Stimulated activated CD8-positive, alpha-beta memory T cell treated with anti-CD3 and anti-CD28 coated beads, Interleukin-15, amount 100 ng/mL, for 1 hour (primary cell): ENCODE measurements at regions not wholly inside any gene's neighbourhood (a gene's known extent, or its start where the extent isn't known, plus 50 kb on each side); places are given as distances from the start of the nearest gene placed in this dataset.
"Not testable (repeated sequence)": the region's sequence is repeated elsewhere in the genome, so short reads cannot be mapped to it uniquely, and the experiment has no call there.

Experiments
- DNase-seq: peaks from one replicate; pipeline ENCODE4 v3.0.0-alpha.2; 2020; ENCODE audit warnings: low read depth

- DNase-seq = no peak
Measured at GRCh38 chr10:28859791-28860190, 182.5 kb downstream of the BAMBI start.

DNA sequence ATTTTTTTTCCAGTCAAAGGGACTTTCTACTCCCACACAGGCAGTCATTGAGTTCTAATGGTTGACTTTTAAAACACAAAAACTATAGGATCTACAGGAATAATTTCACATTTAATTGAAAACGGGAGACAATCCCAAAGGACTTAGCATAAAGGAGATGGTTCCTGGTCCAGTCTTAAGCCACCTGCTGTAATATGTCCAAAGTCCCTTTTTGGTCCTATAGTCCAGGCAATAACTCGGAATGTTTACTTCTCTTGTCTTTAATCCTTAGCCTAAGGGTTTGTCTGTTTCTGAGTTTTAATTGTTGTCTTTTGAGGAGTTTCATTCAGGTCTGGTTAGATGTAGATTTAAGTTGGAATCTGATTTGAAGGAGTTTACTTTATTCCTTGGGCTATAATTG is 184.9 kb downstream of the BAMBI start:
- DNase-seq = no peak

DNA sequence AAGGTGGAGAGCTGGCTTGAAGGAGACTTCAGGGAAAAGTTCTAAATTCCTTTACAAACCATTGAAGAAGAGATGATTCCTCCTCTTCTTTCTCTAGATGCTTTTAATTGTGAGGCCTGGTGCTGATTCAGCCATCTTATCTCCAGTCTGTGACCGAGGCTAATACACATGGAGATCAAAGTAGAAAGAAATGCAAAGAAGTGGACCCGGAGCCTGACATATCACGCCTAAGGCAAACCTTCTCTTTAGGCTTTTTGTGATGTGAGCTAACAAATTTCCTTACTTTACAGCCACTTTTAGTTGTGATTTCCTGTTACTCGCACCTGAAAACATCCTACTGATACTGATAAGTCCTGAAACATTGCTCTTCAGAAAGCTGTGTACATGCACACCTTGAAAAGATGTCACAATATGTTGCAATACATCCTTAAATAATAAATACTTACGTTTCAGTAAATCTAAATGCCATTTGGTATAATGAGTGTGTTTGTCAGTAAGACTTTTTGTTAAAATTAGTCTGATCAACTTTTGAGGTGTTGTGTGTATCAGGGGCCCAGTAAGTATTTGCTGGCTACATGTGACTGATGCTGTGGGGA is 192.4 kb downstream of the BAMBI start:
- no peak for DNase-seq

GRCh38 chr10:28871665-28872064 is 194.3 kb downstream of the BAMBI start:
- no peak for DNase-seq

DNA sequence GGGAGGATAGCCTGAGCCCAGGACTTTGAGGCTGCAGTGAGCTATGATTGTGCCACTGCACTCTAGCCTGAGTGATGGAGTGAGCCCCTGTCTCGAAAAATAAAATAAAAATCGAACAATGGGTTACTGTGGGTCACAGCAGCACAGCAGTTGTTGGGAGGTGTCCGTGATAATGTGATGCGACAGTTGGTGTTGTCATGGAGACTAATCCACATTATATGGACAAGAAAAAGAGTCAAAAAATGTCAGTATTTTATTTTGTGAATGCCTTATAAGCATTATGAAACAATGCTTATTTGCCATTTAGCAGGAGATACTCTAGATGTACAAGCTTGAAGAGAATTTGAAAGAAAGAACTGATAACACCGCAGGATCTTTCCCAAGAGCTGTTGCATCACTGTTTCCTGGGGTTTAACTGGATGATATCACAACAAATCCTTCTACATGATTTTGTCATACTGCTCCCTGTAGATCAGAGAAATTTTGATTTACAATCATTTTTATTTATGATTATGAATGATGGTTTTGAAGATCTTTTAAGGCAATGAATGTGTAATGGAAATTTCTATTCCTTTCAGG is 195.4 kb downstream of the BAMBI start:
- DNase-seq = no peak

DNA sequence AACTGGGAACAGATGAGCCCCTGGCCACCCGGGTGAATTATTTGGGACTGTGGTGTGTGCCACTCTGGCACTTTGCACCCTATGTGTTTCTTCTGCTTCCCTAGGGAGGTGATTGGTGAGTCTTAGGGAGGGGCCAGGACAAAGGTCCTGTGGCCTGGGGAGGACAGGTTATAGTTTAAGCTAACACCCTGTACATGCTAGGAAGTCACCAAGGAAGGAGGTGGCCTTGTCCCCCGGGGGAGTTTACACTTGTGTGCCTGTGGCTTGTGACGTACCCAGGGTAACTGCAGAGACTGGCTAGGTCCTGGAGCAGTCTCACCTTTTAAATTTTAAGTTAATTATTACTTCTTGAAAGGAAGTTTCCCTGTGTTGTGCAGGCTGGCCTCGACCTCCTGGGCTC is 196.2 kb downstream of the BAMBI start:
- DNase-seq = no peak

- no peak for DNase-seq
Measured at GRCh38 chr10:28874210-28874609, 196.9 kb downstream of the BAMBI start.

DNA sequence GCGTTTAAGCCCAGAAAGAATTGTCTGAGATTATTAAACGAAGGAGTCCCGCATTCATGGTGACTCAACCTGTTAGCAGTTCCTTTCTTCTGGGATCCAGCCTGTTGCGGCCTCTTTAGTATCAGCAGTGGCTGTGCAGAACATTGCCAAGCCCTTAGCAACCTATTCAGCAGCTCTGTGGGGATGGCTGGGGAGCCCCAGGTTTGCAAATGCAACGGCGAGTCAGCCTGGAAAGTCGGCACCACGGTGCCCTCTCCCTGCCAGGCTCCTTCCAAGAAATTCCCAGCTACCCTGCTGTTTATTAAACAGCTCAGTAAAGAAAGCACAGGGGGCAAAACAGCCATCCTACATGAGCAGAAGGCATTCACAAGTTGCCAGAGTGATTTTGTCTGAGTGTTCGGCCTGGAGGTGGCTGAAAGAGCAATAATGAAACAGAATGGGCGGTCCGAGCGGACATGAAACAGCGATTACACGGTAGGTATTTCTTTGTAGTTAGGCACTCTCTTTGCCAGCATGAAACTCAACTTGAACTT is 198.3 kb downstream of the BAMBI start:
- no peak for DNase-seq

GRCh38 chr10:28878236-28878970 is 201.1 kb downstream of the BAMBI start:
- no peak for DNase-seq

DNA sequence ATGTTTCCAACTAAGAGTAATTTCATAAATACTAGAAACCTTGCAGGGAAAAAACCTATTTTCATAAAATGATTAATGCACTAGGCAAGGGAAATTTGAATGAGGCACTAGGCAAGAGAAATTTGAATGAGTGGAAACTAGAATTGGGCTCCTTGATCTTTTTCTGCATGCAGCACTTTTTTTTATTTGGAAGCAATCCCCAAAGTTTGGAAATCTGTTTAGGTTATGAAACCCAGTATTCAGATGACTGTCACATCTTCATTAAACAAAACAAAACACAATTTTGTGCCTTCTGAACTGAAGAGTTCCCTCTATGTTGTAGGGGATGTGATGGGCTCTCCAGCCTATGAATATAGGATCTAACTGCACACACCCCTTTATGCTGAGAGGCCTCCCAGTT is 201.9 kb downstream of the BAMBI start:
- no peak for DNase-seq

GRCh38 chr10:28879875-28880682 is 202.8 kb downstream of the BAMBI start:
- no peak for DNase-seq

- DNase-seq = no peak
Measured at GRCh38 chr10:28880683-28880950, 203.3 kb downstream of the BAMBI start.

DNA sequence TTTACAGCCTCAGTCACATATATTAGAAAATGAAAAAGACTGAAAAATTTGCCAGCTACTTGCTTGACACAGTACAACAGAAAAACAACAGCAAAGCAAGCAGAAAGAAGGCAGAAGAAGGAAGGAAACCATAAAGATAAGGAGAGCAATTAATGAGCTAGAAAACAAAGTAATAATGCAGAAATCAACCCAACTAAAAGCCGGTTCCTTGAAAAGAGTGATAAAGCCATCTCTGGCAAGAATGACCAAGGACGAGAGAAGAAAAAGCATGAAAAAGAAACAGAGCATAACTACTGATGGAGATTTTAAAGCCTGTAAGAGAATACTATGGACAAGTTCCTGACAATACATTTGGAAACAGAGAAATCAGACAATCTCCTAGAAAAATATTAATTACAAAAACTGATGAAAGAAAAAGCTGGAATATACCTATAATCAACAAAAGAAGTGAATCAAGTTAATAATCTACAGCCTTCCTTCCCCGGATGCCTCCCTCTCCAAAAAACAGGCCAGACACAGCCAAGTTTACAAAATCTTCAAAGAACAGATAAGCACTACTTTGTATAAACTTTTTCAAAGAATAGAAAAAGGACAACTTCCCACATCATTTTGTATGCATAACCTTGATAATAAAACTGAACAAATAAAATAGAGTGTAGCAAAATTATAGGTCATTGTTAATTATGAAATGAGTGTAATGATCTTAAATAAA is 204.0 kb downstream of the BAMBI start:
- DNase-seq = no peak

DNA sequence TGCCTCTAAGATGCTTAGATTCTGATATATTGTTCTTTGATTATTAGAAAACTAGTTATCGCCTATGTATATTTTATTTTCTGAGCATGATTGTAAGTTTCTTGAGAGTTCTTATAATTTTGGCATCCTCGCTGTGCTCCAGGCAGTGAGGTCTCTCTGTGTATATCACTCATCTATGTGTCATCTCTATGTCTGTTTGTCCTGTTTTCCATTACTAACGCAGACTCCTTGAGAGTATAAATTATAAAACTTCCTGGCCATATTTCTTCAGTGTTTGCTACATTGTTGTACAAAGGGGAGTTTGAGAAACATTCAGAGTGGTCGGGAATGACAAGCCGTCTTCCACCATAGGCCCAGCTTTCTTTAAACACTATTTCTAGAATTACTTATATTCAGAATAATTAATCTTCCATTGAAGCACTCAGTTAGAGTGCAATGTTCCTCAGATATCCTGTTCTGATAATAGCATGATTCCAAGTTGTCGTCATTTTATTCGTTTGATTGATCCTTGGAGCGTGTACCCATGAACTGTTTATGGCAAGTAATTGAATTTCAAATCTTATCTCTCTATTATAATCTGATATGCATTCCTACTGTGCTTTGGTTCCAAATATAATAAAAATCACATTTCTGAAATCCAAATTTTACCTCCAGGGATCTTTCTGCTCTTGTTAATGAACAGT is 206.6 kb downstream of the BAMBI start:
- no peak for DNase-seq

DNA sequence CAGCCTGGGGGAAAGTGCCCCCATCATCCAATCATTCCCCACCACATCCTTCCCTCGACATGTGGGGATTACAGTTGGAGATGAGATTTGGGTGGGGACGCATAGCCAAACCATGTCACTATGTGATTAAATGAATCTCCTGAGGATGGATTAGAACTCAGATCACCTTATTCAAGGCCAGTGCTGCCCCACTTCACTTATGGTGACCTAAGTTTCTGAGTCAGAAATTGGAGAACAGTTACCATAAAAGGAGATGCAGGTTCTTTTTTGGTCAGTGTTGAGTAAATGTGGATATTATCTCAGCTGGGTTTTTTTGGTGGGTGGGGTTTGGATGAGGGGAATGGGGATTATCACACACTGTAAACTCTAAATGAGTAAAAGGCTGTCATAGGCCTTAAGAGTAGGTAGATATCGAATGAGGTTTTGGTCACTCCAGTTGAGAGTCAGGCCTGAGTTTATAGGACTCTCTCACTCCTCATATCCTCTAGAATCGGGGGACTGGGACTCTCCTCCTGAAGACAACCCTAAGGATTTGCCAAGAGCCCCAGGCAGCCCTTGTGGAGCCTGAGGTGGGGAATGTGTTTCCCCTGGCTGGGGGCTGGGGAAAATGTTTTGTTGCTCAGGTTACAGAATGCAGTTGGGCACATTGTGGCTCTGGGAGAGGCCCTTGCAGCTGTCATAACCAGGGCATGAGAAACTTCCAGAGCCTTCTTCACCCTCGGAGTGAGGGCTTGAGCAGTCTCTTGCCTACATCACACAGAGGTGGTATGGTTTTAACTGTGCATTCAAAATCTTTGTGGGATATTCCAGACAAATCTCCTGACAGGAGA is 213.0 kb downstream of the BAMBI start:
- DNase-seq = no peak

GRCh38 chr10:28891058-28891713 is 213.9 kb downstream of the BAMBI start:
- DNase-seq = no peak

DNA sequence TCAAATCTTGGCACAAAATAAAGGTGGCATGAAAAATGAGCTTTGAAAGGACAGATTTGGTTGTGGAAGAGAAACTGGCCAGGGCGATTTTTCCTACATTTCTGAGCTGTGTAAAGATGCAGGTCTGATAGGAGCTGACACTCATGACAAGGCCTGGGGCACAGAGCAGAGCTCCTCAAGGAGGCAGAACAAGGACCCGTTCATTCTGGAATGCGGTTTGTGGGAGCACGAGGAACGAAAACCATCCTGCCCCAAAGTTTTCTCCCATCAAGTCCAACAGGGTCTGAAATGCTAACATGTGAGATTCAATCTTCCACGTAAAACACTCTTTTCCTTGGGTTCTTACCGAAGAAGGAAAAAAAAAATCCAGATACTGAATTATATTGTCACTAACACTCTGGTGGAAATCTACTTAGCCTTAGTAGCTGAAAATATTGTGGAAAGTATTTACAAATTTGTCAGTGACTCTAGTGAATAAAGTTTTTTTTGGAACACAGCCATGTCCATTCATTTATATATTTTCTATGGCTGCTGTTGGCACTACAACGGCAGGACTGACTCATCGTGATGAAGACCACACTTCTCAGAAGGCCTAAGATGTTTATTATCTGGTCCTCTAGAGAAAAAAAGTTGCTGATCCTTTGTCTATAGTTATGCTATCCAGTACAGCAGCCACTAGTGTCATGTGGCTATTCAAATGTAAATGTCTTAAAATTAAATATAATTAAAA is 215.7 kb downstream of the BAMBI start:
- no peak for DNase-seq

DNA sequence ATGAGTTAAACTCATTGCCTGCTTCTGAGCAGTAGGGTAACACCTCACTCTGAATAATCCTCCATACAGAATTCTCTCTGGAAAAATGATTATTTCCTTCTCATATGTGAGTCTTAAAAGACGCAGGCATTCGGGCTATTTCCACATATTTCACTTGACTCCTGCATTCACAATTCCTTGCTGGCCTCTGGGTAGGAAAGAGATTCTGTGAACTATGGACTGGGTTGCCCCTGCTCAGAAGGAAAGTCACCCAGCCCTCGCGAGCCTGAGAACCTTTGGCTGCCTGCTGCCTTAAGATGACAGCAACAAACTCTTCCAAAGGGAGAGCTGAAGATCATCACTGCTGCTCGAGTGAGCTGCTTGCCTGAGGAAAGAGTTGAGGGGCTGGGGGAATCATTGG is 216.8 kb downstream of the BAMBI start:
- no peak for DNase-seq

DNA sequence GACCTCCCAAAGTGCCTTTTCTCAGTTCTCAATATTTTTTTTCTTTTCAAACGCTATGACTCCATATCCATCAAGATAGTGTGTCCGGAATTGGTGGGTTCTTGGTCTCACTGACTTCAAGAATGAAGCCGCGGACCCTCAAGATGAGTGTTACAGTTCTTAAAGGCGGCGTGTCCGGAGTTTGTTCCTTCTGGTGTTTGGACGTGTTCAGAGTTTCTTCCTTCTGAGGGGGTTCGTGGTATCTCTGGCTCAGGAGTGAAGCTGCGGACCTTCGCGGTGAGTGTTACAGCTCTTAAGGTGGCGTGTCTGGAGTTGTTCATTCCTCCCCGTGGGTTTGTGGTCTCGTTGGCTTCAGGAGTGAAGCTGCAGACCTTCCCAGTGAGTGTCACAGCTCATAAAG is 218.3 kb downstream of the BAMBI start:
- DNase-seq = not testable (repeated sequence)
